OCI-LY1 (cell line): ENCODE measurements at regions not wholly inside any gene's neighbourhood (a gene's known extent, or its start where the extent isn't known, plus 50 kb on each side); places are given as distances from the start of the nearest gene placed in this dataset.
A peak's percentile ranks its signal among the peaks of the same experiment; 100 is the strongest.

ENCODE experiments used
- H2AFZ ChIP-seq: fragments of 200-600 bp; sonication (generic), shearing (Covaris generic); 2 replicates; pipeline ENCODE4 v1.6.0; 2014; ENCODE audit warnings: antibody characterized with exemption, mild to moderate bottlenecking, low read length
- H3F3A ChIP-seq: fragments of 200-600 bp; sonication (generic), shearing (Covaris generic); 2 replicates; pipeline ENCODE4 v1.6.0; 2014; ENCODE audit warnings: mild to moderate bottlenecking, antibody characterized with exemption, low read length, moderate library complexity; ENCODE audit not compliant: insufficient read depth
- H3K27ac ChIP-seq: fragments of 200-600 bp; sonication (generic); 2 replicates; pipeline ENCODE4 v1.5.1; 2014; ENCODE audit warnings: low read length, mixed run types, mild to moderate bottlenecking, low read depth; ENCODE audit not compliant: poor library complexity, severe bottlenecking
- H3K27me3 ChIP-seq: fragments of 200-600 bp; sonication (generic); 2 replicates; pipeline ENCODE4 v1.6.0; 2014; ENCODE audit warnings: antibody characterized with exemption, mild to moderate bottlenecking, low read length, moderate library complexity; ENCODE audit not compliant: insufficient read depth
- H3K36me3 ChIP-seq: fragments of 200-600 bp; sonication (generic); 2 replicates; pipeline ENCODE4 v1.6.1; 2014; ENCODE audit warnings: mild to moderate bottlenecking, antibody characterized with exemption, low read length, moderate library complexity, mixed read lengths; ENCODE audit not compliant: insufficient read depth
- H3K4me1 ChIP-seq: fragments of 200-600 bp; sonication (generic); 2 replicates; pipeline ENCODE4 v1.5.1; 2014; ENCODE audit warnings: mild to moderate bottlenecking, low read length, moderate library complexity; ENCODE audit not compliant: insufficient read depth, severe bottlenecking
- H3K4me2 ChIP-seq: fragments of 200-600 bp; sonication (generic), shearing (Covaris generic); 2 replicates; pipeline ENCODE4 v1.6.1; 2014; ENCODE audit warnings: low read length
- H3K4me3 ChIP-seq: fragments of 200-600 bp; sonication (generic); 2 replicates; pipeline ENCODE4 v1.5.1; 2014; ENCODE audit warnings: low read length, low read depth, mild to moderate bottlenecking, mixed read lengths; ENCODE audit not compliant: poor library complexity, severe bottlenecking
- H3K79me2 ChIP-seq: fragments of 200-600 bp; shearing (Covaris generic); 2 replicates; pipeline ENCODE4 v1.6.1; 2016; ENCODE audit warnings: mixed run types, low read length, mixed read lengths; ENCODE audit not compliant: insufficient read depth
- H3K9ac ChIP-seq: fragments of 200-600 bp; sonication (generic), shearing (Covaris generic); 2 replicates; pipeline ENCODE4 v1.6.1; 2014; ENCODE audit warnings: mild to moderate bottlenecking, low read length, mixed read lengths
- H3K9me2 ChIP-seq: fragments of 200-600 bp; sonication (generic), shearing (Covaris generic); 2 replicates; pipeline ENCODE4 v1.6.1; 2014; ENCODE audit warnings: low read depth, mild to moderate bottlenecking, low read length, mixed read lengths
- H3K9me3 ChIP-seq: fragments of 200-600 bp; shearing (Covaris generic); 2 replicates; pipeline ENCODE4 v1.6.1; 2014; ENCODE audit warnings: low read length, mixed read lengths
- H4K20me1 ChIP-seq: fragments of 200-600 bp; sonication (generic), shearing (Covaris generic); 2 replicates; pipeline ENCODE4 v1.6.0; 2016; ENCODE audit warnings: mild to moderate bottlenecking, low read length; ENCODE audit not compliant: insufficient read depth
- CTCF ChIP-seq: fragments of 200-600 bp; sonication (generic), shearing (Covaris generic); IDR thresholded peaks from 2 replicates; pipeline ENCODE4 v1.5.1; 2017; ENCODE audit warnings: mild to moderate bottlenecking, antibody characterized with exemption, low read length, moderate library complexity, mixed read lengths
- EZH2 ChIP-seq: fragments of 200-600 bp; sonication (generic), shearing (Covaris generic); IDR thresholded peaks from 2 replicates; pipeline ENCODE4 v1.8.0; 2017; ENCODE audit warnings: borderline replicate concordance, mixed run types, mild to moderate bottlenecking, antibody characterized with exemption, low read length, moderate library complexity, mixed read lengths

GRCh38 chr2:8548065-8548618 lies 133.7 kb upstream of the ID2 start:
- no peaks in the 10 kb centered on the region for H3K9me3 ChIP-seq
- H3K9me2 ChIP-seq: no peaks in the 10 kb centered on the region
- peaks cover 7% of the 10 kb centered on the region; the same call in 1 of the 2 replicates for H3K36me3 ChIP-seq
- no peaks in the 10 kb centered on the region for H4K20me1 ChIP-seq
- H3F3A ChIP-seq: no peaks in the 10 kb centered on the region
- no peaks in the 10 kb centered on the region for H3K79me2 ChIP-seq
- TF ChIP-seq EZH2 (no peak), CTCF (no peak)
- peak overlapping the region; percentile 59 for H3K9ac ChIP-seq
- H2AFZ ChIP-seq: no peak overlapping the region
- no peaks in the 10 kb centered on the region for H3K27me3 ChIP-seq
- peak overlapping the region; percentile 49 for H3K4me2 ChIP-seq
- peak overlapping the region; percentile 98 for H3K27ac ChIP-seq
- H3K4me1 ChIP-seq: peaks cover 100% of the 10 kb centered on the region
- peak overlapping the region; percentile 11 for H3K4me3 ChIP-seq

GRCh38 chr2:8548619-8549150 lies 133.2 kb upstream of the ID2 start:
- peak overlapping the region; percentile 59 for H3K9ac ChIP-seq
- H3K9me3 ChIP-seq: no peaks in the 10 kb centered on the region
- TF ChIP-seq CTCF (peak; percentile 31; the same call in 1 of the 2 replicates), EZH2 (no peak)
- no peaks in the 10 kb centered on the region for H3K27me3 ChIP-seq
- H3F3A ChIP-seq: no peaks in the 10 kb centered on the region
- H3K79me2 ChIP-seq: no peaks in the 10 kb centered on the region
- H3K4me1 ChIP-seq: peaks cover 100% of the 10 kb centered on the region
- peaks cover 7% of the 10 kb centered on the region; the same call in 1 of the 2 replicates for H3K36me3 ChIP-seq
- no peaks in the 10 kb centered on the region for H3K9me2 ChIP-seq
- peak overlapping the region; percentile 11 for H3K4me3 ChIP-seq
- peak overlapping the region; percentile 98 for H3K27ac ChIP-seq
- H2AFZ ChIP-seq: no peak overlapping the region
- no peaks in the 10 kb centered on the region for H4K20me1 ChIP-seq
- H3K4me2 ChIP-seq: peak overlapping the region; percentile 49

- Histone ChIP-seq H3K4me3 (peak overlapping the region; percentile 11), H3K36me3 (peaks cover 11% of the 10 kb centered on the region; the same call in 1 of the 2 replicates), H3K9ac (peak overlapping the region; percentile 59; the same call in 1 of the 2 replicates), H3K27ac (peak overlapping the region; percentile 98), H3K4me1 (peaks cover 100% of the 10 kb centered on the region), H3K9me3 (no peaks in the 10 kb centered on the region), H3K27me3 (no peaks in the 10 kb centered on the region), H2AFZ (no peak overlapping the region), H3K4me2 (peak overlapping the region; percentile 49; the same call in 1 of the 2 replicates), H3F3A (no peaks in the 10 kb centered on the region), H3K9me2 (no peaks in the 10 kb centered on the region), H4K20me1 (no peaks in the 10 kb centered on the region), H3K79me2 (no peaks in the 10 kb centered on the region)
- no peak for TF ChIP-seq EZH2
Measured at GRCh38 chr2:8549273-8549922, 132.5 kb upstream of the ID2 start.
